ENCODE measurements at regions not wholly inside any gene's neighbourhood (a gene's known extent, or its start where the extent isn't known, plus 50 kb on each side); places are given as distances from the start of the nearest gene placed in this dataset.

DNA sequence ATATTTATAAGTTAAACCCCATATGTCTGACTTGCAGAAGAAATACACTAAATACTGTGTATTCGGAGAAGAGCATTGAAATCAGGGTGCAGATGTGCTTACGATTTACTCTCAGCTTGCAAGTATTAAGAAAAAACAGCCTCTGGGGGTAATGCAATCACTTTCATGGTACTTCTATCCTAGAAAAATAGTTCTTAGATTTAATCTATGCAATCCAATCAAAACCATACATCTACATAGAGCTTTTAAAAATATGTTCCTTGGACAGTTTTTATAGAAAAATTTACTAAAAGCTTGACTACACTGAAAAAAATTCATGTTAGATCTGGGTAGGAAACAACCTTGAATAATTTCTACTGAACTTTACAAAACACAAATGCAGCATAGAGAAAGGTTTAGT lies 890.3 kb upstream of the ADGRL2 start:
- no peak overlapping the region for H3K27ac ChIP-seq (ENCODE audit: low read depth in 1 of 2, low read length in 2 of 2)
- no peak for DNase-seq
- no CpG with 5 or more reads among the region's 2 CpGs for WGBS (ENCODE audit: insufficient coverage)
- no peak overlapping the region for H3K9ac ChIP-seq (ENCODE audit: insufficient read depth, low read length, poor library complexity, severe bottlenecking)
- no peaks in the 10 kb centered on the region for H3K27me3 ChIP-seq (ENCODE audit: control insufficient read depth in 2 of 2, insufficient read depth in 2 of 2, low read length in 2 of 2)
- peaks cover 3 to 12% of the 10 kb centered on the region in 2 donors for H3K4me1 ChIP-seq (ENCODE audit: control insufficient read depth in 1 of 2, insufficient read depth in 2 of 2, low read length in 2 of 2)
- peaks cover 0 to 2% (median 0%) of the 10 kb centered on the region in 7 donors for H3K9me3 Mint-ChIP-seq
- H3K4me1 Mint-ChIP-seq: peaks cover 17% of the 10 kb centered on the region
- H4K20me1 ChIP-seq (ENCODE audit: insufficient read depth, low read length): no peaks in the 10 kb centered on the region
- no peaks in the 10 kb centered on the region for H3K36me3 ChIP-seq (replicated peaks in 1 of 2; ENCODE audit: control insufficient read depth in 1 of 2, insufficient read depth in 2 of 2, low read length in 2 of 2)
- H3K27ac Mint-ChIP-seq: no peak overlapping the region
- intact Hi-C loops (cut with micrococcal nuclease): no loop called here
- H3K4me3 Mint-ChIP-seq: no peak overlapping the region
- no peaks in the 10 kb centered on the region for H3K79me2 ChIP-seq (ENCODE audit: insufficient read depth, low read length)
- H2AFZ ChIP-seq (ENCODE audit: insufficient read depth, low read depth, low read length, poor library complexity, severe bottlenecking): no peak overlapping the region
- H3K4me2 ChIP-seq (replicated peaks; ENCODE audit: extremely low read depth, low read length, poor library complexity, severe bottlenecking): no peak overlapping the region
- H3K9me3 ChIP-seq (replicated peaks in 1 of 2; ENCODE audit: control insufficient read depth in 1 of 2, insufficient read depth in 1 of 2, low read length in 2 of 2): no peaks in the 10 kb centered on the region
- TF ChIP-seq, protein P1, sequence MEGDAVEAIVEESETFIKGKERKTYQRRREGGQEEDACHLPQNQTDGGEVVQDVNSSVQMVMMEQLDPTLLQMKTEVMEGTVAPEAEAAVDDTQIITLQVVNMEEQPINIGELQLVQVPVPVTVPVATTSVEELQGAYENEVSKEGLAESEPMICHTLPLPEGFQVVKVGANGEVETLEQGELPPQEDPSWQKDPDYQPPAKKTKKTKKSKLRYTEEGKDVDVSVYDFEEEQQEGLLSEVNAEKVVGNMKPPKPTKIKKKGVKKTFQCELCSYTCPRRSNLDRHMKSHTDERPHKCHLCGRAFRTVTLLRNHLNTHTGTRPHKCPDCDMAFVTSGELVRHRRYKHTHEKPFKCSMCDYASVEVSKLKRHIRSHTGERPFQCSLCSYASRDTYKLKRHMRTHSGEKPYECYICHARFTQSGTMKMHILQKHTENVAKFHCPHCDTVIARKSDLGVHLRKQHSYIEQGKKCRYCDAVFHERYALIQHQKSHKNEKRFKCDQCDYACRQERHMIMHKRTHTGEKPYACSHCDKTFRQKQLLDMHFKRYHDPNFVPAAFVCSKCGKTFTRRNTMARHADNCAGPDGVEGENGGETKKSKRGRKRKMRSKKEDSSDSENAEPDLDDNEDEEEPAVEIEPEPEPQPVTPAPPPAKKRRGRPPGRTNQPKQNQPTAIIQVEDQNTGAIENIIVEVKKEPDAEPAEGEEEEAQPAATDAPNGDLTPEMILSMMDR (IDR thresholded peaks at IDR 0.05): no peak
- peaks cover 0 to 1% (median 0%) of the 10 kb centered on the region in 3 donors for H3K27me3 Mint-ChIP-seq (ENCODE audit: low read depth in 3 of 3)
- no peaks in the 10 kb centered on the region for H3K36me3 Mint-ChIP-seq
- H3K4me3 ChIP-seq (replicated peaks in 1 of 3; ENCODE audit: low read depth in 2 of 3, low read length in 3 of 3): no peak overlapping the region

GRCh38 chr1:80909172-80909784 lies 891.5 kb upstream of the ADGRL2 start:
- no peaks in the 10 kb centered on the region for H3K79me2 ChIP-seq (ENCODE audit: insufficient read depth, low read length)
- peaks cover 0 to 5% of the 10 kb centered on the region in 2 donors for H3K4me1 ChIP-seq (ENCODE audit: control insufficient read depth in 1 of 2, insufficient read depth in 2 of 2, low read length in 2 of 2)
- intact Hi-C loops (cut with micrococcal nuclease): no loop called here
- no peak overlapping the region for H3K9ac ChIP-seq (ENCODE audit: insufficient read depth, low read length, poor library complexity, severe bottlenecking)
- no peaks in the 10 kb centered on the region for H3K36me3 ChIP-seq (replicated peaks in 1 of 2; ENCODE audit: control insufficient read depth in 1 of 2, insufficient read depth in 2 of 2, low read length in 2 of 2)
- H2AFZ ChIP-seq (ENCODE audit: insufficient read depth, low read depth, low read length, poor library complexity, severe bottlenecking): no peak overlapping the region
- H3K27ac Mint-ChIP-seq: no peak overlapping the region
- H3K4me3 ChIP-seq (replicated peaks in 1 of 3; ENCODE audit: low read depth in 2 of 3, low read length in 3 of 3): no peak overlapping the region
- TF ChIP-seq, protein P1 (IDR thresholded peaks at IDR 0.05): no peak
- H3K9me3 ChIP-seq (replicated peaks in 1 of 2; ENCODE audit: control insufficient read depth in 1 of 2, insufficient read depth in 1 of 2, low read length in 2 of 2): no peaks in the 10 kb centered on the region
- no peaks in the 10 kb centered on the region for H3K27me3 ChIP-seq (ENCODE audit: control insufficient read depth in 2 of 2, insufficient read depth in 2 of 2, low read length in 2 of 2)
- no peak for DNase-seq
- no peak overlapping the region for H3K4me2 ChIP-seq (replicated peaks; ENCODE audit: extremely low read depth, low read length, poor library complexity, severe bottlenecking)
- no peak overlapping the region for H3K4me3 Mint-ChIP-seq
- peaks cover 11% of the 10 kb centered on the region for H3K4me1 Mint-ChIP-seq
- no peaks in the 10 kb centered on the region for H3K36me3 Mint-ChIP-seq
- H3K27ac ChIP-seq (ENCODE audit: low read depth in 1 of 2, low read length in 2 of 2): no peak overlapping the region
- no peaks in the 10 kb centered on the region for H4K20me1 ChIP-seq (ENCODE audit: insufficient read depth, low read length)
- H3K27me3 Mint-ChIP-seq (ENCODE audit: low read depth in 3 of 3): peaks cover 0 to 1% (median 0%) of the 10 kb centered on the region in 3 donors
- H3K9me3 Mint-ChIP-seq: peaks cover 0 to 2% (median 0%) of the 10 kb centered on the region in 7 donors
- WGBS (ENCODE audit: insufficient coverage): no CpG with 5 or more reads among the region's 5 CpGs
